IMR-90 (cell line): ENCODE measurements at regions not wholly inside any gene's neighbourhood (a gene's known extent, or its start where the extent isn't known, plus 50 kb on each side); places are given as distances from the start of the nearest gene placed in this dataset.

Experiments
- ATAC-seq: fragments of 200-7000 bp; cut with Tn5 transposase; 2 replicates; pipeline ENCODE4 v1.9.1; 2020; ENCODE audit warnings: low read depth, mild to moderate bottlenecking, moderate library complexity
- BruUV-seq: library from RNA; stranded (reverse); fragments of 400-500 nt; replicated peaks from 2 replicates; lab custom pipeline; 2021; lab: Mats Ljungman, UMichigan
- CTCF ChIA-PET: fragments of 300-600 bp; formaldehyde crosslinking; extraction: SDS; loops from one replicate; lab custom pipeline; 2021; ENCODE audit warnings: antibody characterized with exemption; lab: Yijun Ruan, JAX
- POLR2A ChIA-PET: fragments of 300-600 bp; sonication (Branson Sonifier 250); formaldehyde crosslinking; loops from one replicate; lab custom pipeline; 2022; ENCODE audit warnings: antibody characterized with exemption; ENCODE audit not compliant: unreplicated experiment; lab: Charles Lee
- DNase-seq: peaks from one replicate; pipeline ENCODE4 v3.0.0; 2013
- H2AFZ ChIP-seq: replicated peaks from 2 replicates; pipeline ENCODE3; 2013; ENCODE audit warnings: low read length, mild to moderate bottlenecking; ENCODE audit not compliant: poor library complexity
- H2AK5ac ChIP-seq: 2 replicates; pipeline ENCODE4 v1.6.1; 2013; ENCODE audit warnings: low read depth, low read length, inconsistent platforms
- H2AK9ac ChIP-seq: replicated peaks from 2 replicates; pipeline ENCODE3; 2013; ENCODE audit warnings: mild to moderate bottlenecking, low read depth, low read length, moderate library complexity; ENCODE audit not compliant: poor library complexity
- H2BK120ac ChIP-seq: 2 replicates; pipeline ENCODE4 v1.6.1; 2013; ENCODE audit warnings: low read depth, low read length, inconsistent platforms
- H2BK15ac ChIP-seq: 3 replicates; pipeline ENCODE4 v1.6.1; 2013; ENCODE audit warnings: low read depth, low read length, inconsistent platforms
- H2BK20ac ChIP-seq: 2 replicates; pipeline ENCODE4 v1.6.1; 2013; ENCODE audit warnings: low read depth, mild to moderate bottlenecking, inconsistent platforms, low read length, moderate library complexity
- H2BK5ac ChIP-seq: 2 replicates; pipeline ENCODE4 v1.6.1; 2013; ENCODE audit warnings: mild to moderate bottlenecking, low read depth, low read length, inconsistent platforms; ENCODE audit not compliant: poor library complexity, severe bottlenecking
- H3K14ac ChIP-seq: replicated peaks from 2 replicates; pipeline ENCODE4 v1.6.1; 2013; ENCODE audit warnings: low read depth, low read length, inconsistent platforms
- H3K18ac ChIP-seq: 2 replicates; pipeline ENCODE4 v1.6.1; 2013; ENCODE audit warnings: low read depth, low read length, control low read depth
- H3K23ac ChIP-seq: 2 replicates; pipeline ENCODE4 v1.6.1; 2013; ENCODE audit warnings: low read depth, low read length, inconsistent platforms
- H3K27ac ChIP-seq: 2 replicates; pipeline ENCODE4 v1.5.1; 2013; ENCODE audit warnings: mild to moderate bottlenecking, control low read depth, low read length; ENCODE audit not compliant: insufficient read depth
- H3K27me3 ChIP-seq: 2 replicates; pipeline ENCODE4 v1.6.1; 2013; ENCODE audit warnings: low read length; ENCODE audit not compliant: control insufficient read depth, insufficient read depth
- H3K36me3 ChIP-seq: 2 replicates; pipeline ENCODE4 v1.6.1; 2013; ENCODE audit warnings: low read length, mixed read lengths; ENCODE audit not compliant: control insufficient read depth, insufficient read depth
- H3K4ac ChIP-seq: 2 replicates; pipeline ENCODE4 v1.6.1; 2013; ENCODE audit warnings: low read depth, low read length, inconsistent platforms
- H3K4me1 ChIP-seq: 2 replicates; pipeline ENCODE4 v1.6.1; 2013; ENCODE audit warnings: low read length, mixed read lengths; ENCODE audit not compliant: control insufficient read depth, insufficient read depth
- H3K4me2 ChIP-seq: 2 replicates; pipeline ENCODE4 v1.6.1; 2013; ENCODE audit warnings: low read depth, mild to moderate bottlenecking, control low read depth, low read length, moderate library complexity
- H3K4me3 ChIP-seq: 2 replicates; pipeline ENCODE4 v1.5.1; 2013; ENCODE audit warnings: low read depth, mild to moderate bottlenecking, control low read depth, low read length, moderate library complexity; ENCODE audit not compliant: insufficient read depth
- H3K56ac ChIP-seq: 2 replicates; pipeline ENCODE4 v1.6.1; 2013; ENCODE audit warnings: low read length, inconsistent platforms; ENCODE audit not compliant: insufficient read depth; ENCODE audit errors: extremely low read depth
- H3K79me1 ChIP-seq, 2 experiments: 2 replicates each; pipeline ENCODE4 v1.6.1; 2013; ENCODE audit warnings: low read length in 2 of 2, inconsistent platforms in 1 of 2, low read depth in 1 of 2
- H3K9ac ChIP-seq: 2 replicates; pipeline ENCODE4 v1.6.1; 2013; ENCODE audit warnings: low read depth, low read length, control low read depth
- H3K9me1 ChIP-seq: 2 replicates; pipeline ENCODE4 v1.6.1; 2013; ENCODE audit warnings: low read length, inconsistent platforms; ENCODE audit not compliant: insufficient read depth
- H3K9me3 ChIP-seq: 2 replicates; pipeline ENCODE4 v1.6.1; 2013; ENCODE audit warnings: low read length; ENCODE audit not compliant: control insufficient read depth, insufficient read depth
- H4K20me1 ChIP-seq: 2 replicates; pipeline ENCODE4 v1.6.1; 2013; ENCODE audit warnings: low read length, inconsistent platforms; ENCODE audit not compliant: insufficient read depth
- H4K5ac ChIP-seq: 2 replicates; pipeline ENCODE4 v1.6.1; 2013; ENCODE audit warnings: mild to moderate bottlenecking, low read depth, low read length, control low read depth
- H4K8ac ChIP-seq, 2 experiments: 2 replicates each; pipeline ENCODE4 v1.6.1; 2013; ENCODE audit warnings: low read depth in 2 of 2, low read length in 2 of 2, control low read depth in 1 of 2, inconsistent platforms in 1 of 2
- H4K91ac ChIP-seq: 2 replicates; pipeline ENCODE4 v1.6.1; 2013; ENCODE audit warnings: low read depth, low read length, inconsistent platforms; ENCODE audit not compliant: insufficient read depth
- BHLHE40 ChIP-seq: fragments of 150-350 bp; IDR thresholded peaks from 2 replicates; pipeline ENCODE4 v1.6.1; 2016; ENCODE audit warnings: mild to moderate bottlenecking, low read depth, low read length
- CEBPB ChIP-seq: IDR thresholded peaks from 2 replicates; pipeline ENCODE4 v1.6.1; 2012; ENCODE audit warnings: low read depth, low read length, improper control_type of control experiment
- CHD1 ChIP-seq: IDR thresholded peaks from 2 replicates; pipeline ENCODE4 v1.6.1; 2012; ENCODE audit warnings: low read depth, low read length, improper control_type of control experiment
- FOS ChIP-seq: fragments of 150-350 bp; IDR thresholded peaks from 2 replicates; pipeline ENCODE4 v1.6.1; 2016; ENCODE audit warnings: low read depth, low read length
- MAFK ChIP-seq: IDR thresholded peaks from 2 replicates; pipeline ENCODE4 v1.6.1; 2012; ENCODE audit warnings: low read depth, low read length, improper control_type of control experiment
- MAZ ChIP-seq: IDR thresholded peaks from 2 replicates; pipeline ENCODE4 v1.6.1; 2012; ENCODE audit warnings: low read depth, mild to moderate bottlenecking, low read length, improper control_type of control experiment, moderate library complexity, borderline replicate concordance
- MXI1 ChIP-seq: IDR thresholded peaks from 2 replicates; pipeline ENCODE4 v1.6.1; 2012; ENCODE audit warnings: low read depth, mild to moderate bottlenecking, low read length, moderate library complexity, borderline replicate concordance
- NFE2L2 ChIP-seq: fragments of 150-350 bp; IDR thresholded peaks from 2 replicates; pipeline ENCODE4 v1.6.1; 2016; ENCODE audit warnings: low read depth, mild to moderate bottlenecking, low read length
- POLR2A ChIP-seq: IDR thresholded peaks from 2 replicates; pipeline ENCODE4 v1.6.1; 2012; ENCODE audit warnings: mild to moderate bottlenecking, low read depth, low read length
- RAD21 ChIP-seq: IDR thresholded peaks from 2 replicates; pipeline ENCODE4 v1.6.1; 2012; ENCODE audit warnings: low read length, improper control_type of control experiment
- WGBS, 2 experiments: methylation state at CpG; one replicate each; pipeline versions ENCODE4 v1.1.5 to v1.1.7; 2013; ENCODE audit warnings: missing lambda C conversion rate in 2 of 2; ENCODE audit not compliant: insufficient read length in 1 of 2; ENCODE audit errors: extremely low coverage in 2 of 2; 5-methylcytosine and 5-hydroxymethylcytosine counted together
- dilution Hi-C: fragments of 300-500 bp; cut with HindIII; formaldehyde crosslinking; loops from one replicate; pipeline ENCODE4 v1.14.3; 2018; ENCODE audit warnings: low sequenced_read_pairs; ENCODE audit not compliant: unreplicated experiment
- in situ Hi-C: fragments of 300-500 bp; cut with MboI; formaldehyde crosslinking; loops from 3 replicates; pipeline ENCODE4 v1.14.3; 2019; ENCODE audit warnings: low sequenced_read_pairs, inconsistent platforms, mixed read lengths
- intact Hi-C: fragments of 100-400 bp; cut with micrococcal nuclease; formaldehyde crosslinking; loops from 2 replicates; pipeline ENCODE4 v1.10.0; 2022
- TF ChIP-seq, protein P1 (sequence below): conservative IDR thresholded peaks from 2 replicates; pipeline ENCODE4 v1.5.1; 2012; ENCODE audit warnings: mild to moderate bottlenecking, low read depth, low read length, improper control_type of control experiment
- TF ChIP-seq, protein P2 (sequence below): fragments of 150-350 bp; IDR thresholded peaks from 2 replicates; pipeline ENCODE4 v1.6.1; 2017; ENCODE audit warnings: mild to moderate bottlenecking, antibody characterized with exemption, low read length, low read depth

DNA sequence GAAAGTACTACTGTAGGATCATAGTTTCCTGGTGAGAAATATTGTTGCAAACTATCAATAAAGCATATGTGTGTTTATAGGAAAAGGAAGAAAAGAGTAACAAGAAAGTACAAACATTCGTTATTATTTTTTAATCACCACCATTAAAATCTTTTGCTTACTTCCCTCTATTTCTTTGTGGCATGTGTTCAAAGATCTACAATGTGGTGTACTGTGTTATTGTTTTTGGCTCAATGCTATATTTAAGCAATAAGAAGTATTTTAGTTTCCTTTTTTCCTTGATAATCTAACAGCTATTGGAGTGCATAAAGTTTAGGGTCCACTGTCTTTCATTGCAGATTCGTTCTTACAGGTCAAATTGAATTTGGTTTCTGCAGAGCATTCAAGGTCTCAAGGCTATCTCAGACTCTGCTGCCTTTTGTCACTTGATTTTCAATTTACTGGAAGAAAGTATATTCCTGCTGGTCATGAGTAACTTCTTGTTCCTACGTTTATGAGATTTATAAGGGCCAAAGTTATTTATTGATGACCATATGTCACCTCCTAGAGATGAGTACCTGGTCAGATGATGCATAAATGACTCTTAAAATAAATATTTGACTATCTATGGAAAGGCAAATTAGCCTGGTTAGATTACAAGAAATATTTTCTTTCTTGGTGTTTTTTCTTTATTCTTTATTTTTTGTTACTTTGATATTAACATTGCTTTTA is 323.0 kb downstream of the TMEM167A start:
- WGBS, 2 experiments = no CpG with 5 or more reads among the region's 3 CpGs
- Histone ChIP-seq H3K27me3 (no peaks in the 10 kb centered on the region), H2BK120ac (no peak overlapping the region), H2BK5ac (no peak overlapping the region), H3K36me3 (no peaks in the 10 kb centered on the region), H4K5ac (no peak overlapping the region), H4K91ac (no peak overlapping the region), H3K79me1 (no peaks in the 10 kb centered on the region), H2BK20ac (no peak overlapping the region), H3K9ac (no peak overlapping the region), H2AK9ac (no peak overlapping the region), H2BK15ac (no peak overlapping the region), H2AK5ac (no peak overlapping the region), H4K20me1 (no peaks in the 10 kb centered on the region), H3K4me2 (no peak overlapping the region), H4K8ac (no peak overlapping the region), H3K27ac (no peak overlapping the region), H3K4me1 (no peaks in the 10 kb centered on the region), H3K23ac (no peak overlapping the region), H2AFZ (no peak overlapping the region), H3K4ac (no peak overlapping the region), H3K4me3 (no peak overlapping the region), H3K9me3 (no peaks in the 10 kb centered on the region), H3K9me1 (no peaks in the 10 kb centered on the region), H3K14ac (no peak overlapping the region), H3K56ac (no peak overlapping the region), H3K18ac (no peak overlapping the region)
- ATAC-seq (no peak), DNase-seq (no peak)
- dilution Hi-C loops = no loop called here
- TF ChIP-seq POLR2A (no peak), MXI1 (no peak), MAFK (no peak), NFE2L2 (no peak), CEBPB (no peak), CHD1 (no peak), BHLHE40 (no peak), MAZ (no peak), FOS (no peak), RAD21 (no peak)
- TF ChIP-seq, protein P1, sequence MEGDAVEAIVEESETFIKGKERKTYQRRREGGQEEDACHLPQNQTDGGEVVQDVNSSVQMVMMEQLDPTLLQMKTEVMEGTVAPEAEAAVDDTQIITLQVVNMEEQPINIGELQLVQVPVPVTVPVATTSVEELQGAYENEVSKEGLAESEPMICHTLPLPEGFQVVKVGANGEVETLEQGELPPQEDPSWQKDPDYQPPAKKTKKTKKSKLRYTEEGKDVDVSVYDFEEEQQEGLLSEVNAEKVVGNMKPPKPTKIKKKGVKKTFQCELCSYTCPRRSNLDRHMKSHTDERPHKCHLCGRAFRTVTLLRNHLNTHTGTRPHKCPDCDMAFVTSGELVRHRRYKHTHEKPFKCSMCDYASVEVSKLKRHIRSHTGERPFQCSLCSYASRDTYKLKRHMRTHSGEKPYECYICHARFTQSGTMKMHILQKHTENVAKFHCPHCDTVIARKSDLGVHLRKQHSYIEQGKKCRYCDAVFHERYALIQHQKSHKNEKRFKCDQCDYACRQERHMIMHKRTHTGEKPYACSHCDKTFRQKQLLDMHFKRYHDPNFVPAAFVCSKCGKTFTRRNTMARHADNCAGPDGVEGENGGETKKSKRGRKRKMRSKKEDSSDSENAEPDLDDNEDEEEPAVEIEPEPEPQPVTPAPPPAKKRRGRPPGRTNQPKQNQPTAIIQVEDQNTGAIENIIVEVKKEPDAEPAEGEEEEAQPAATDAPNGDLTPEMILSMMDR = no peak
- TF ChIP-seq, protein P2, sequence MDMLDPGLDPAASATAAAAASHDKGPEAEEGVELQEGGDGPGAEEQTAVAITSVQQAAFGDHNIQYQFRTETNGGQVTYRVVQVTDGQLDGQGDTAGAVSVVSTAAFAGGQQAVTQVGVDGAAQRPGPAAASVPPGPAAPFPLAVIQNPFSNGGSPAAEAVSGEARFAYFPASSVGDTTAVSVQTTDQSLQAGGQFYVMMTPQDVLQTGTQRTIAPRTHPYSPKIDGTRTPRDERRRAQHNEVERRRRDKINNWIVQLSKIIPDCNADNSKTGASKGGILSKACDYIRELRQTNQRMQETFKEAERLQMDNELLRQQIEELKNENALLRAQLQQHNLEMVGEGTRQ = no peak
- intact Hi-C loops = no loop called here
- no TSS peak for BruUV-seq
- POLR2A ChIA-PET = no interaction called here
- in situ Hi-C loops = no loop called here
- CTCF ChIA-PET = no interaction called here
